SK-N-SH (cell line): ENCODE measurements at regions not wholly inside any gene's neighbourhood (a gene's known extent, or its start where the extent isn't known, plus 50 kb on each side); places are given as distances from the start of the nearest gene placed in this dataset.

ENCODE experiments used
- CTCF ChIA-PET: fragments of 300-600, 350-600 bp; formaldehyde crosslinking; extraction: SDS; loops from one replicate; lab custom pipeline; 2021; lab: Yijun Ruan, JAX
- POLR2A ChIA-PET: fragments of 350-600 bp; sonication (Branson Sonifier 250); formaldehyde crosslinking; extraction: SDS; loops from one replicate; lab custom pipeline; 2020; ENCODE audit warnings: antibody characterized with exemption, inconsistent platforms; lab: Yijun Ruan, JAX
- DNase-seq: peaks from one replicate; pipeline ENCODE4 v3.0.0; 2012
- H2AFZ ChIP-seq: fragments of 200-600 bp; sonication (generic); 2 replicates; pipeline ENCODE4 v1.8.1; 2016; ENCODE audit warnings: antibody characterized with exemption, mild to moderate bottlenecking, low read depth
- H3F3A ChIP-seq: fragments of 200-600 bp; sonication (generic); replicated peaks from 2 replicates; pipeline ENCODE3; 2016; ENCODE audit warnings: antibody characterized with exemption, mild to moderate bottlenecking; ENCODE audit not compliant: insufficient read depth
- H3K27ac ChIP-seq, 2 experiments: fragments of 200-500 bp in 1 of 2; fragments of 200-600 bp in 1 of 2; sonication (Bioruptor generic) in 1 of 2; sonication (generic), shearing (Covaris generic) in 1 of 2; 2 replicates each; pipeline versions ENCODE4 v1.5.1 to v1.6.1; 2014 to 2016; ENCODE audit warnings: low read depth in 2 of 2, inconsistent platforms in 1 of 2, low read length in 1 of 2, mild to moderate bottlenecking in 1 of 2, mixed read lengths in 1 of 2
- H3K27me3 ChIP-seq: fragments of 200-600 bp; sonication (generic), shearing (Covaris generic); 2 replicates; pipeline ENCODE4 v1.6.1; 2016; ENCODE audit warnings: mixed run types; ENCODE audit not compliant: insufficient read depth
- H3K36me3 ChIP-seq, 2 experiments: fragments of 200-500 bp in 1 of 2; fragments of 200-600 bp in 1 of 2; sonication (Bioruptor generic) in 1 of 2; sonication (generic) in 1 of 2; replicated peaks in 1 of 2; 2 replicates each; pipeline versions ENCODE3 to v1.5.1; 2014 to 2016; ENCODE audit warnings: low read length in 1 of 2, mild to moderate bottlenecking in 1 of 2; ENCODE audit not compliant: insufficient read depth in 2 of 2, control insufficient read depth in 1 of 2
- H3K4me1 ChIP-seq, 2 experiments: fragments of 200-500 bp in 1 of 2; fragments of 200-600 bp in 1 of 2; sonication (Bioruptor generic) in 1 of 2; sonication (generic), shearing (Covaris generic) in 1 of 2; 2 replicates each; pipeline versions ENCODE4 v1.5.1 to v1.6.1; 2014 to 2016; ENCODE audit warnings: low read depth in 1 of 2, low read length in 1 of 2, mixed run types in 1 of 2; ENCODE audit not compliant: insufficient read depth in 2 of 2, control insufficient read depth in 1 of 2
- H3K4me2 ChIP-seq: fragments of 200-600 bp; sonication (generic), shearing (Covaris generic); 2 replicates; pipeline ENCODE4 v1.6.1; 2017; ENCODE audit warnings: mixed run types
- H3K4me3 ChIP-seq, 2 experiments: fragments of 200-500 bp in 1 of 2; fragments of 200-600 bp in 1 of 2; sonication (Bioruptor generic) in 1 of 2; sonication (generic), shearing (Covaris generic) in 1 of 2; 2 replicates each; pipeline versions ENCODE4 v1.5.1 to v1.8.1; 2014 to 2016; ENCODE audit warnings: low read depth in 2 of 2, inconsistent platforms in 1 of 2, low read length in 1 of 2, mild to moderate bottlenecking in 1 of 2, mixed read lengths in 1 of 2, moderate library complexity in 1 of 2
- H3K79me2 ChIP-seq: fragments of 200-600 bp; sonication (generic); 2 replicates; pipeline ENCODE4 v1.8.1; 2017; ENCODE audit warnings: mild to moderate bottlenecking; ENCODE audit not compliant: insufficient read depth
- H3K9ac ChIP-seq: fragments of 200-600 bp; sonication (generic); 2 replicates; pipeline ENCODE4 v1.6.1; 2017; ENCODE audit warnings: mixed run types
- H3K9me2 ChIP-seq: fragments of 200-600 bp; sonication (generic); 2 replicates; pipeline ENCODE4 v1.6.1; 2017; ENCODE audit warnings: mixed run types
- H3K9me3 ChIP-seq: fragments of 200-600 bp; sonication (generic); 2 replicates; pipeline ENCODE4 v1.6.1; 2017; ENCODE audit warnings: mixed run types, mild to moderate bottlenecking, moderate library complexity
- H4K20me1 ChIP-seq: fragments of 200-600 bp; sonication (generic); 2 replicates; pipeline ENCODE4 v1.6.1; 2017; ENCODE audit warnings: mild to moderate bottlenecking, mixed run types; ENCODE audit not compliant: insufficient read depth
- CHD2 ChIP-seq: fragments of 150-350 bp; IDR thresholded peaks from 2 replicates; pipeline ENCODE4 v1.6.1; 2018; ENCODE audit warnings: low read length; ENCODE audit not compliant: partially characterized antibody
- CTCF ChIP-seq: fragments of 200-600 bp; sonication (generic); IDR thresholded peaks from 2 replicates; pipeline ENCODE4 v1.6.1; 2017; ENCODE audit warnings: antibody characterized with exemption, mild to moderate bottlenecking, moderate library complexity
- EP300 ChIP-seq, 2 experiments: IDR thresholded peaks; 2 replicates each; pipeline versions ENCODE4 v1.4.0 to v1.6.1; 2012; ENCODE audit warnings: borderline replicate concordance in 1 of 2, low read depth in 1 of 2, low read length in 1 of 2
- FOSL2 ChIP-seq: IDR thresholded peaks from 2 replicates; pipeline ENCODE4 v1.4.0; 2012; ENCODE audit warnings: low read depth, mild to moderate bottlenecking, moderate library complexity, borderline replicate concordance
- JUND ChIP-seq: IDR thresholded peaks from 2 replicates; pipeline ENCODE4 v1.4.0; 2012
- MEF2A ChIP-seq: IDR thresholded peaks from 2 replicates; pipeline ENCODE4 v1.4.0; 2012; ENCODE audit warnings: low read depth, borderline replicate concordance
- REST ChIP-seq: IDR thresholded peaks from 2 replicates; pipeline ENCODE4 v1.6.1; 2012; ENCODE audit warnings: mild to moderate bottlenecking, low read depth, low read length, moderate library complexity
- RFX5 ChIP-seq: IDR thresholded peaks from 2 replicates; pipeline ENCODE4 v1.6.1; 2012; ENCODE audit warnings: mild to moderate bottlenecking, improper control_type of control experiment, low read length
- SIN3A ChIP-seq: IDR thresholded peaks from 2 replicates; pipeline ENCODE4 v1.6.1; 2012; ENCODE audit warnings: low read depth, mild to moderate bottlenecking, low read length, moderate library complexity, borderline replicate concordance
- SMC3 ChIP-seq: IDR thresholded peaks from 2 replicates; pipeline ENCODE4 v1.6.1; 2012; ENCODE audit warnings: low read depth, low read length, improper control_type of control experiment
- USF2 ChIP-seq: fragments of 150-350 bp; IDR thresholded peaks from 2 replicates; pipeline ENCODE4 v1.6.1; 2017; ENCODE audit warnings: antibody characterized with exemption, low read length, low read depth, borderline replicate concordance
- WGBS: methylation state at CpG from one replicate; pipeline ENCODE4 v1.1.6; 2017; ENCODE audit warnings: low lambda C conversion rate; 5-methylcytosine and 5-hydroxymethylcytosine counted together
- TF ChIP-seq, protein P1 (sequence below): IDR thresholded peaks from 2 replicates; pipeline ENCODE4; 2012
- TF ChIP-seq, protein P2 (sequence below): fragments of 150-350 bp; IDR thresholded peaks from 2 replicates; pipeline ENCODE4 v1.6.1; 2016; ENCODE audit warnings: mild to moderate bottlenecking, low read depth, low read length

- no peak overlapping the region for H3K4me3 ChIP-seq
- POLR2A ChIA-PET, result no interaction called here
Observed at GRCh38 chr13:34756572-34756971, 185.5 kb upstream of the NBEA start.

GRCh38 chr13:34757441-34757840 lies 184.6 kb upstream of the NBEA start:
- POLR2A ChIA-PET, result no interaction called here

More at GRCh38 chr13:34756572-34756971, 185.5 kb upstream of the NBEA start:
- Histone ChIP-seq H3K9me2 (no peaks in the 10 kb centered on the region), H3F3A (no peaks in the 10 kb centered on the region), H3K79me2 (no peaks in the 10 kb centered on the region), H3K36me3 (no peaks in the 10 kb centered on the region), H3K4me2 (no peak overlapping the region), H2AFZ (no peak overlapping the region), H3K9ac (no peak overlapping the region), H3K9me3 (no peaks in the 10 kb centered on the region), H4K20me1 (no peaks in the 10 kb centered on the region), H3K27ac (no peak overlapping the region), H3K27me3 (no peaks in the 10 kb centered on the region), H3K4me1 (no peaks in the 10 kb centered on the region)
- CTCF ChIA-PET, result no interaction called here
- no peak for DNase-seq
- 53% methylated on average over 2 of the region's 2 CpGs for WGBS
- TF ChIP-seq FOSL2, result no peak

DNA sequence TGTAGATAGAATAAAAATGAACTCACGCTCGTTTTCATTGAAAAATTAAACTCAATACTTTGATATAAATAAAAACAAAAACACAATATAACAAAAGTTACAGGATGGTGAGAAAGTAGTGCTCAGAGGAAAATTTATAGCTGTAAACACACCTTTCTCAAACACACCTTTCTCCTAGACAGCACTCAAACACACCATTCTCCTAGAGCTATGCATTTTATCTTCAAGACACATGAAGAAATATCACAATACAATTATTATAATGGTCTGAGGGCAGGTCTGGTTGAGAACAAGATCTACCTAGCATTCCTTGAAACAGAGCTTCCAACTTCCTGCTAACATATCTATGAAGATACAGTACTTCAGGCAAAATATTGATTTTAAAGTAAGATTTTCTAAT lies 183.4 kb upstream of the NBEA start:
- CTCF ChIA-PET, result interaction anchor here (0.6 kb wide), 1 partner anchor 251 kb away, joined by 3 read pairs; no protein-coding TSS in a partner anchor
- TF ChIP-seq REST (no peak), CTCF (no peak), JUND (no peak), USF2 (no peak)

More at GRCh38 chr13:34757441-34757840, 184.6 kb upstream of the NBEA start:
- no peak overlapping the region for H2AFZ ChIP-seq
- H3K4me3 ChIP-seq, result no peak overlapping the region
- no peaks in the 10 kb centered on the region for H3K27me3 ChIP-seq
- no peak overlapping the region for H3K27ac ChIP-seq
- H3K9me3 ChIP-seq, result no peaks in the 10 kb centered on the region
- H3K9me2 ChIP-seq, result no peaks in the 10 kb centered on the region
- H3K79me2 ChIP-seq, result no peaks in the 10 kb centered on the region
- no peaks in the 10 kb centered on the region for H3K4me1 ChIP-seq
- no peaks in the 10 kb centered on the region for H4K20me1 ChIP-seq
- 54% methylated on average over 2 of the region's 2 CpGs for WGBS
- CTCF ChIA-PET, result no interaction called here
- no peak for TF ChIP-seq EP300 (IDR thresholded peaks at IDR 0.05; ENCODE audit: borderline replicate concordance in 1 of 2, low read depth in 1 of 2, low read length in 1 of 2)
- no peak for TF ChIP-seq RFX5
- no peak for TF ChIP-seq SIN3A
- TF ChIP-seq MEF2A, result no peak
- TF ChIP-seq SMC3, result no peak
- TF ChIP-seq, protein P1, sequence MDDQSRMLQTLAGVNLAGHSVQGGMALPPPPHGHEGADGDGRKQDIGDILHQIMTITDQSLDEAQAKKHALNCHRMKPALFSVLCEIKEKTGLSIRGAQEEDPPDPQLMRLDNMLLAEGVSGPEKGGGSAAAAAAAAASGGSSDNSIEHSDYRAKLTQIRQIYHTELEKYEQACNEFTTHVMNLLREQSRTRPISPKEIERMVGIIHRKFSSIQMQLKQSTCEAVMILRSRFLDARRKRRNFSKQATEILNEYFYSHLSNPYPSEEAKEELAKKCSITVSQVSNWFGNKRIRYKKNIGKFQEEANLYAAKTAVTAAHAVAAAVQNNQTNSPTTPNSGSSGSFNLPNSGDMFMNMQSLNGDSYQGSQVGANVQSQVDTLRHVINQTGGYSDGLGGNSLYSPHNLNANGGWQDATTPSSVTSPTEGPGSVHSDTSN, result no peak
- TF ChIP-seq, protein P2, sequence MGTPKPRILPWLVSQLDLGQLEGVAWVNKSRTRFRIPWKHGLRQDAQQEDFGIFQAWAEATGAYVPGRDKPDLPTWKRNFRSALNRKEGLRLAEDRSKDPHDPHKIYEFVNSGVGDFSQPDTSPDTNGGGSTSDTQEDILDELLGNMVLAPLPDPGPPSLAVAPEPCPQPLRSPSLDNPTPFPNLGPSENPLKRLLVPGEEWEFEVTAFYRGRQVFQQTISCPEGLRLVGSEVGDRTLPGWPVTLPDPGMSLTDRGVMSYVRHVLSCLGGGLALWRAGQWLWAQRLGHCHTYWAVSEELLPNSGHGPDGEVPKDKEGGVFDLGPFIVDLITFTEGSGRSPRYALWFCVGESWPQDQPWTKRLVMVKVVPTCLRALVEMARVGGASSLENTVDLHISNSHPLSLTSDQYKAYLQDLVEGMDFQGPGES, result no peak
- TF ChIP-seq CHD2, result no peak
- no peak overlapping the region for H3K9ac ChIP-seq
- DNase-seq, result no peak
- no peaks in the 10 kb centered on the region for H3K36me3 ChIP-seq
- H3F3A ChIP-seq, result no peaks in the 10 kb centered on the region
- H3K4me2 ChIP-seq, result no peak overlapping the region

More for the DNA sequence above, 183.4 kb upstream of the NBEA start:
- Histone ChIP-seq H2AFZ (no peak overlapping the region), H3K9me3 (no peaks in the 10 kb centered on the region), H3K36me3 (no peaks in the 10 kb centered on the region), H3K79me2 (no peaks in the 10 kb centered on the region), H3K9me2 (no peaks in the 10 kb centered on the region), H3K4me1 (no peaks in the 10 kb centered on the region), H3K4me2 (no peak overlapping the region), H3K4me3 (no peak overlapping the region), H3K27me3 (no peaks in the 10 kb centered on the region), H3K27ac (no peak overlapping the region), H3K9ac (no peak overlapping the region), H3F3A (no peaks in the 10 kb centered on the region), H4K20me1 (no peaks in the 10 kb centered on the region)
- DNase-seq, result no peak
- POLR2A ChIA-PET, result no interaction called here
- WGBS, result 50% methylated on average over 2 of the region's 2 CpGs
